COLO829 (cell line): ENCODE measurements at regions not wholly inside any gene's neighbourhood (a gene's known extent, or its start where the extent isn't known, plus 50 kb on each side); places are given as distances from the start of the nearest gene placed in this dataset.
A peak's percentile ranks its signal among the peaks of the same experiment; 100 is the strongest.

Experiments
- DNase-seq: peaks from one replicate; pipeline ENCODE4 v3.0.0; 2012; ENCODE audit warnings: low spot score

DNA sequence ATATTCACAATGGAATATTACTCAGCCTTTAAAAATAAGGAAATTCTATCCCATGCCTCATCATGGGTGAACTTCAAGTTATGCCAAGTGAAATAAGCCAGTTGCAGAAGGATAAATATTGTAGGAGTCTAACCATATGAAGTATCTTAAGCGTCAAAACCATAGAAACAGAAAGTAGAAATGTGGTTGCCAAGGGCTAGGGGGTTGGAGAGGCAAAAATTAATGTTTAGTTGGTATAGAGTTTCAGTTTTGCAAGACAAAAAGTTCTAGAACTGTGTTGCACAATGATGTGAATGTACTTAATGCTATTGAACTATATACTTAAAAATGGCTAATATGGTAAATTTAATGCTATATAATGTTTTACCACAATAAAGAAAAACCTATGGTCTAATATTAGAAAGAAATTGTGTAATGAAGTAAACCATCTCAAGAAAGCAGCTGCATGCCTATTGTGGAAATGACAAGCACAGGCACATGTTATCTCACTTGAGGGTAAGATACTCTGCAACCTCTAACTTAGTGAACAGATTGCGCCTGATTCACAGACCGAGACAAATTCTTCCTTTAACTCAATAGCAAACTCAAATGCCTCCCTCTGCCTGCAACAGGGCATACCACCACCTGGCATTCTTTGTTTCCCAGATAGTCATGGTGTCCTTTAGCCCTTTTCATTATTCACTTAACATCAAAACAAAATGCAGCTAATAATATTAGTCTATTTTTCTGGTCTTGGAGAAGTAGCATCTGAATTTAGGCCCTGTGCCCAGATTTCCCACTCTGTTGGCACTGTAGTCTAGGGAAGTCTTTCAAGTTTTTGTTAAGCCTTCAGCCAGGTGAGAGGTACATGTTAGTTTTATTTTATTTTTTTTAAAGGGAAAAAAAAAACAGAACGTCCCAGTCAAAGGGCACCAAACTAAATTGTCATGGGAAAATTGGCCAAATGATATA, 80.2 kb upstream of the ACP3 start:
- no peak for DNase-seq

DNA sequence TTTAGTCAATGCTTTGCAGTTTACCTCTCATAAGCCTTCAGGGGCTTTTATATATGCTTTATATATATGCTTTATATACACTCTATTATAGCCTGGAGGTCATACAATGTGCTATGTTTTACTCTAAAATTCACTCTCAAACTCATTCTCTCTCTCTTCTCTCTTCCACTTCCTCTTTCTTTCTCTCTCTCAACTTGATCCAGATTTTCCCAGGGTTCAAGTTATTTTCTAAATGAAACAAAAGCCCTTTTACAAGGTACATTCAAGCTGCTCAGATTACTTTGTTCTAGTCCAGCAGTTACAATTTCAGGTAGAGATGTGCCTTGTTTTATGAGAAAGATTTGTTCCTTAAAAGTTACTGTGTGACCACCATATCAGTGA, 79.6 kb upstream of the ACP3 start:
- DNase-seq, result no peak

DNA sequence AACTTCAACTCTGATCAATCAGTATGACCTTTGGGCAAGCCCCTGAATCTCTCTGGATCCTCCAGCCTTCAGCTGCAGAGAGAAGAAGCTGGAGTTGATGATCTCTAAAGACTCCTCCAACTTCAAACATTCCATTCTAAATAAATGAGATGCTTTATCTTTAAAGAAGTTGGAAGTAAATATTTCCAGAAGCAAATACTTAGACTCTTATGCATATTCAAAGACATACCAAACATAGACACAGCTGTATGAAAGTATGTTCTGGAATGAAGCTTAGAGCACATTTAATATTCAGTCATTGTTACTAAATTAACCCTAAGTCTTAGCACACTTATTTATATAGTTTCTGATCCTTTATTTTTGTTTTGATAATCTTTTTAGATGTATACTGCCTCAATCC, 77.6 kb upstream of the ACP3 start:
- no peak for DNase-seq

DNA sequence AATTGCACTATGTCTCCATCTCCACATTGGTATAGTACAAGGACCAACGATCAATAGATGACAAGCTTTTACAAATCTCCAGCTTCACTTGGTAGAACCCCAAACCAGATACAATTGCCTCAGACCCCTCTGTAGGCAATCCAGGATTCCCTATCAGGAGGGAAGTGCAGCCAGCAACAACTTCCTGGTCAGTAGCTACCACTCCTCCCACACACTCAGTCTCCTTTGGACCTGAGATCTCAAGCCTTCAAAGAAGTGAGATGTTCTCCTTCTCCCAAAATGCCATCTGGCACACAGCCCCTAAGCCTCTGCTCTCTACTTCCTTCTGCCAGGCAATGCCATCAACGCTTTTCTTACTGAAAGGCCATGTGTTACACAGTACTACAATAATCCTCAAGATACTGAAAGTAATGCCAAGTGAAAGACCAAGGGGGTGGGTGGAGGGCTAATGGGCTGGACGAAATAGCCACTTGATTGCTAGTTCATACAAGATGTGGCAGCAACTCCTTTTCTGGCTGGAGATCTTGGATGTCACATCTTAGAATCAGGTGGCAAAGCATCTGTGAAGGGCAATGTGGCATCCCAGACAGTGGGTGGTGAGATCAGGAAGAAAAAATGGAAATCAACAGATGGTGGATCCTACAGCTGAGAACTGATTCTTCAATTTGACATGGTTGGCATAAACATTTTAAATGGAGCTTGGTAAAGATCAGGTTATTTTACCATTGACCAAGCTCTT, 75.3 kb upstream of the ACP3 start:
- DNase-seq, result no peak

DNA sequence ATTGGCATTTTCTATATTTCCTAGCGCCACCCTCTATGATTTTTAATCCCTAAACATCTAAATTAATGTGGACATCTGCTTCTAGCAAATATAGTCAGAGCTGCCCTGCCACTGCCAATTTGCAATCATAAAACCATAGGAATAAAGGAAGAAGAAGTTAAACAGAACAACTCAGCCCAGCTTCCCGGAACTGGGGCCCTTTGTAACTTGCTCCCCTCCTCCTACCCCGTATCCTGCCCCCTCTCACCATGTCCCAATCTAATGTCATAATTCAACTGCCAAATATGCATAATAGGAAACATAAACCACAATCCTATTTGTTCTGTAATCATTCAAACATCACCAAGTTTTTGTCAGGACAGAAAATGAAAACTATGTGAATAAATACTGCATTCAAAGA, 74.4 kb upstream of the ACP3 start:
- no peak for DNase-seq

DNA sequence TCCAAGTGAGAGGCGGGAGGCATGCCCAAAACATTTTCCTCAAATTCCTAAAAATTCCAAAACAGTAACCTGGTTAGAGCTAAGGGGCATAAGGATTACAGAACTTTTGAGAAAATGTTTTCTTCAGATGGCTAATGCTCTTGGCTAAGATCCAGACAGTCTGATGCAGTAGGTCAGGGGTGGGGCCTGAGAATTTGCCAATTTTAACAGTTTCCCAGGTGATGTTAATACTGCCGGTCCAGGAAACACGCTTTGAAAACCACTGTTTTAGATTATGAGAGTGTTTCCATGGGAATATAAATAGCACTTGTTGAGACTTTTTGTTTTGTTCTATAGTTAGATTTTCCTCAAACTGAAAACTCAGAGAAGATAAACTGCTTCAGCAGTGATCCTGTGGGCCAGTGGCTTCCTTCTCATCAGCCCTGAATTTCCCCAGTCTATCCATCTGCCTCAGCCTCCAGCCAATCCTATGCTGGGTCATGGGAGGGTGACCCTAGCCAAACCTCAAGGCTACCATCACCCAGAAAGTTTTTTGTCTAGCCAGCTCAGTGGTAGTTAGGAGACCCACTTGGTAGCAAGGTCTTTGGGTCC, 71.6 kb upstream of the ACP3 start:
- no peak for DNase-seq

DNA sequence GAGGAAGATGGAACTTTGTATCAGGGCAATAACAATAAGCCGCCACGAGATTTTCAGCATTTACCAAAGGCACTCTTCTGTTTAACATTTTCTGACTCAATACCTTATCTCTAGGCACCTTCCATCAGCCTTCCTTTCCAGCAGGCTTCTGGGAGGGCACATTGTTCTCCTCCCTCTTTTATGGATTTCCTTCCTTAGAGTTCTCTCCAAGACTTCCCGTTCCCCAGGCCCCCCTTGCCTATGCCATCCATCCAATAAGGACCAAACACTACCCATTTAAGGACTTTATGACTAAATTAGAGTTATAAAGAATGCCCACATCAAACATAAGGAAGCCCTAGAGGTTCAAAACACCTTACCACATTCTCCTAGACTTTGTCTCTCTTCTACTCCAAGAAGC, 71.0 kb upstream of the ACP3 start:
- no peak for DNase-seq

DNA sequence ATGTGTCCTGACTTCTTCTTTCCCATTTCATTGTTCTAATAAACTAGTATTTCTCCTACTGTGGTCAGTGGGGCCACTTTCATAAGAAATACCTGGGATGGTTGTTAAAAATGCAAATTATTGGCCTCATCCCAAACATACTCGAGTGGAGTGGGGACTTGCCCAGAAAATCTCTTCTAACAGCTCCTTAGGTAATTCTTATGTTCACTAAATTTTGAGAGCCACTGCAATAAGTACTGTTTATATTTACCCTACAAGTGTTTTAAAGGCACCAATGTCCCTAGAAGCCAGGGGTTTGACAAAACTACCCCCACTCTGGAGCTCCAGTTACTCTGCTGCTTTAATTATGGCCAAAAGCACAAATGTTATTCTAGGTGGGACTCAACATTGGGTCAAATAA, 70.0 kb upstream of the ACP3 start:
- DNase-seq, result no peak

DNA sequence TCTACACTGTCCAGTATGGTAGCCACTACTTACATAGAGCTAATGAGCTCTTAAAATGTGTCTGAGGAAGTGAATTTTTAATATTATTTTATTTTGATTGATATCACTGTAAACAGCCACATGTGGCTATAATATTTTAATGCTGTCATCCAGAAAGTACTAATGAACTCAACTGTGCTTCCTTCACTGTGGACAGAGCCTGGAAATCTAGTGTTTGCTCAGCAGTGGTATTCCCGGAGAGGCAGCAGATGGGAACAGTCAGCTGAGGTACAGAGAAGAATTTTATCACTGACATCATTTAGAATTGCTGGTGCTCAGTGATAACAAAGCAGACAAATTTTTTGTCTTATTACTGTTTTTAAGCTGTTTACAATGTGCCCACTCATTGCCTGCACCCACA, 68.7 kb upstream of the ACP3 start:
- no peak for DNase-seq

DNA sequence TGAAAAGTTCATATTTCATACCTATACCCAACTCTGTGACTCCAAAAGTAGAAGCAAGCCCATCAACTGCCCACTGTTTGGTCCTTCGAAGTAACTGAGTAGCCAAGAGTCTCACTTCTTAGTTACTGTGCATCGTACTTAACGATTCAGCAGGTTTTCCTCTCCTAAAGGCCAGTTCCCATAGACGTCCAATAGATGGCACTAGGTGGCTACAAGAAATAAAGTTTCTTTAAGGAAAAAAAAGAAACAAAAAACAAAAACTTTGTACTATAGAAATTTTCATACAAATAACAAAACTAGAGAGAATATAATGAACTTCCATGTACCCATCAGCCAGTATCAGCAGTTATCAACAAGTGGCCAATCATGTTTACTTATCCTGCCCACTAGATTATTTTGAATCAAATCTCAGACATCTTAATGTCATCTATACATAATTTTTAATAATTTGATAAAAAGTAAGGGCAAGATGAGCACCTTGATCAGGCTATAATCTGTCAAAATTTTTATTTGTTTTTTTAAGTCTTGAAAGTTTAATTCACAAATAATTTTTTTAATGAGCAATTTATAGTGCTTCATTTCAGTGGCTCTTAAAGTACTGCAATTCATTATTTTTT, 63.8 kb upstream of the ACP3 start:
- DNase-seq, result peak; percentile 68

DNA sequence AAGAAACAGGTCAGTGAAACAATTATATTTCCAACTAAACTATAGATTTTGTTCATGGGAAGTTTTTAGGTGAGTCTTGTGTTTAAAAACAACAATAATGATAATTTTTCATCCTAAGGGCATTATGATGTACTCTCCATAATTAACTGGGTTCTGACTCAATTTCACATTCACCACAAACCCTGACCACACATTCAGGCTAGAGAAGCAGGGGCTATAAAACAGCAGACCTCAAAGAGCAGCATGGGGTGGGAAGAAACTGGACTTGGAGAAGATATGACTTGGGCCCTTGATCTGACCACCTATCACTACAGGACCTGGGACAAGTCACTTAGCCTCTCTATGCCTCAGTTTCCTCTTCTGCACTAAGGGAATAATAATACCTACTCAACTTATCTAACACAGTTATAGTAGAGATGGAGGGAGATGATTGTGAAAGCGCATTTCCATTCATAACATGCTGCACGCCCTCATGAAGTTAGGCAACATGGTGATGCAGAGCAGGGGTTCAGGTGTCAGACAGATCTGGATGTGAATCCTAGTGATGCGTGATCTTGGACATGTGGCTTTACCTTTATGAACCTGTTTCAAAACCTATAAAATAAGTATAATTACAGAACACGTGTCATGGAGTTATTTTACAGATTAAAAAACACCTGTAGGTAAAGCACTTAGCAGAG, 63.0 kb upstream of the ACP3 start:
- no peak for DNase-seq

DNA sequence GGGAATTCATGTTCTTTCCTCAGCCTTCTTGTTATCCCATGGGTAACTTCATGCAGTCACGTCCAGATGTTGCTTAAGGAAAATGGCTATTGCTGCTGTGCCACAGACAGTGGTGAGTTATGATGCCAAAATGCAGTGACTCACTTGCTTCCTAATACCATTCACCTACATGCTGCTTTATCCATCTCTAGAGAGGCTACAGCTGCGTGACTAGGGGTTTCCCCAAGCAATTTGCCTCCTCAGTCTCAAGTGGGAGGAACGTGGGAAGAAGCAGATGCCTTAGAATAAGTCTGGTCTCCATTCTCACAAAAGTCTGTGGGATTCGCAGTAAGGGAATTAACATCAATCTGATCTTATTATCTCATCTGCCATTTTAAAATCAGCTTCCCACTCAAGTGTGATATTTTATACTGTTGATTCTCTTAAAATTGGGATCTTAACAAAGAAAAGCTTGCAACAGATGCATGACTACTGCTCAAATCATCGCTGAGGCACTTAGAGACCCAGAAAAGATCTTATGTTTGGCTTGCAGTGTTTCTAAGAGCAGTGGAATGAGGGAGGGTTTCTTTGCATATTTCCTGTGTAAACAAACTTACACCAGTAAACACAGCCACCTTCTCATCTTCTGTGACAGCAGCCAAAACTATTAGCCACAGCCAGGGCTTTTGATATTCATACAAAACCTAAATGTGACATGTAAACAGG, 62.0 kb upstream of the ACP3 start:
- DNase-seq, result no peak

DNA sequence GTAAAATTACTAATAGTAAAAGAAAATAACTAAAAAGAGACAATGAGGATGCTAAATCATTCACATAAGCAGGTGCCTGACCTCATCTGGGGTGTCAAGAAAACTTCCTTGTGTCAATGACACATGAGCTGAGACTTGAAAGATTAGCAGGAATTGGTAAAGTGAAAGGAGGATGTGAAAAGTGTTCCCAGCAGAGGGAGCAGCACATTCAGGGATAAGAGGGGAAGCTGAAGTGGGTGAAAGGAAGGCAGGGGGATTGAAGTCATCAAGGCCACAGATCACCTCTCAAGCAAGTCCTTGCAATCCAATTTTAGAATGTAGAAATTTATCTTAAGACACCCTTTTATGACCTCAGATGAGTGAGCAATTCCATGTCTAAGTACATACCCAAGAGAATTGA, 60.2 kb upstream of the ACP3 start:
- DNase-seq, result no peak

DNA sequence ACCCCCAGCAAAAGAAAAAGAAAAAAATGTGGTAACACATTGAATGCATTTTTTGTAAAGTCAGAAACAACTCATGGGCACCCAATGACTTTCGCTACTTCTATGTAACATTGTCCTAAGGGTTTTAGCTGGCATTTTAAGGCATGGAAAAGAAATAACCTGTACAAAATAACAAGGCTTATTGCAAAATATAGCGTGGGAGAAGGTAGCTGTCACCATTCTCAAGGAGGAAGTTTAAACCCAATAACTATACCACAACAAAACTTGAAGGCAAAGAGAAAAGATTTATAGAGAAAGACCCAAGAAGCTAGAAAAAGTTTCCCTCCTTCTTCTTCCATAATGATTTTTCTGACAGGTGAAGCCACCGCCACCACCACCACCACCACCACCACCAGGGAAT, 55.7 kb upstream of the ACP3 start:
- DNase-seq, result no peak

DNA sequence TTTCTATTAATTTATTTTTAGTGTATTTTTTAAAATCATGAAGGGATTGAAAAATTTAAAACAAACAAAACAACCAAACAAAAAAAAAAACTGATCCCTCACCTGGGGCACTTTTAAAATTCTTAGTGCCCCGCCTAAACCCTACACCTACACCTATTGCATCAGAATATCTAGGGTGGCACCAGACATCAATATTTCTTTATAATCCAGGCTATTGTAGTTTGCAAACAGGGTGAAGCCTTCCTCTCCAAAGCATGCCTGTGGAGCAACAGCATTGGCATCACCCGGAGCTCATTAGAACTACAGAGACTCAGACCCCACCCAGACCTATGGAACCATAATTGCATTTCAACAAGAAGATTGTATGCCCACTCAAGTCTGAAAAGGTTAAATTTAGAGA, 54.9 kb upstream of the ACP3 start:
- no peak for DNase-seq

DNA sequence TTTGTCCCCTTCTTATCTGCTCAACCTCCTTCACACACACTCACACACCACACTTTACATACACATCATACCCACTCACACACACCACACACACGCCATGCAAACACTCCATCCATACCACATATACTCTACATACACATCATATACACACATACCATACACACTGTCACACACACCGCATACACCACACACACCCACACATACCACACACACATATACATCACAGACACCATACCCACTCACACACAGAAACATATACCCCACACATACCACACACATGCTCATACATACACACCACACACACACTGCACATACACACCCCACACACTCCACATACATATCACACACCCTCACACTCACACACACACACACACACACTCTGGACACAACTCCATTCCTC, 54.3 kb upstream of the ACP3 start:
- no peak for DNase-seq

DNA sequence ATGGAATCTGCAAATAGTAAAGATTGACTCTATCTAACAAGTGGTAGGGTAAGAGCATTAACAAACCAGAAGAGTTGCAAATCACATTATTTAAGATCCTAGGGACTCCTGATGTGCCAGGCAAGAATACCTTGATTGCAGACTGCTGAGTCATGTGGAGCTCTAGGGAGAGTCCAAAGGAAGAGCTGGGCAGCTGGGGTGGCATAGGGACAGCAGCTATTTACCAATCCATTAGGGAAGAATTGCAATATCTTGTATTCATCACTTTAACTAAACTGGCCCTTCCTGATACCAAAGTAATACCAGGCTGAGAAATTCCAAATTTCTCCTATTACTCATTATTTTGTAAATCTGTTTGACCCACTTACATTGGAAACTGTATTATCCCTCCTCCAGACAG, 52.2 kb upstream of the ACP3 start:
- no peak for DNase-seq

DNA sequence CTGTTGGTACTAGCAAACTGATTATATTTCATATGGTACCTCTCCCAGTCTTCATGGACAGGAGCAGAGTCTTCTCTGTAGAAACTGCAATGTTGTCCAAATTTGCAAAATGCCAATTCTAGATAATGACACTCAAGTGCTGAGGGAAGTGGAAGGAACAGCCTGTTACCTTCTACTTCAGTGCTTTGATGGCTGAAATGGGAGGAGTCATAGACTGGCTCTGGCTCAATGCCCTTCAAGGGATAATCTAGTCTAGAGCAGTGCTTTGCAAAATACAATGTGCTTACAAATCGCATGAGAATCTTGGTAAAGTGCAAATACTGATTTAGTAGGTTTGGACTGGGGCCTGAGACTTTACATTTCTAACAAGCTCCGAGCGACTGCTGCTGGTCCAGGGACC, 51.7 kb upstream of the ACP3 start:
- DNase-seq, result no peak

DNA sequence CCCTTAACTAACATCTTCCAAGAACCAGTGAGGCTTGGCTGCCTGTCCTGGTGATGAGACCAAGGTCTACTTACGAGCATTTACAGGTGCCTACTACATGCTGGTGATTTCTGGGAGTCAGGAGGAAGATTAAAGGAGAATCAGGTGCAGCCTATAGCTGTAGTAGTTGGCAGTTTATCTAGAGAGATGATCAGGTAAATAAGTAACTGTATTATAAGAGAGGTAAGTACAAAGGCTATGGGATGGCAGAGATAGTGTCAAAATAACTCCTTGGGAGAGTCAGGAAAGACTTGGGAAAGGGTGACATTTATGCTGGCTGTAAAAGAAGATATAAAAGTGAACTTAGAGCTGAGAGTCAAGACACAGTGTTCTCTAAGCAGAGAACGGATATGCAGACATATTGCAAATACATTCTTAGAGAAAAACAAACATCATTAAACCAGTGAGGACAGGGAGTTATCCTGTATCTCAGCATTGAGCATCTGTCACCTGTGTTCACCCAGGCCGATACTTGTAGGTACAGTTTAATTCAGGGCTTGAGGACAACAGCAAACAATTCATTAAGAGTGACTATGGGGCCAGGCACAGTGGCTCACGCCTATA, 49.7 kb upstream of the ACP3 start:
- no peak for DNase-seq
